GM19239 (cell line): ENCODE measurements at regions not wholly inside any gene's neighbourhood (a gene's known extent, or its start where the extent isn't known, plus 50 kb on each side); places are given as distances from the start of the nearest gene placed in this dataset.

Experiments
- DNase-seq: peaks from one replicate; pipeline ENCODE4 v3.0.0; 2011; ENCODE audit warnings: low spot score; ENCODE audit not compliant: insufficient read length
- FAIRE-seq: peaks from 2 replicates; lab custom pipeline; 2011; peaks lifted over from hg19 to GRCh38; lab: Jason Lieb, UNC

DNA sequence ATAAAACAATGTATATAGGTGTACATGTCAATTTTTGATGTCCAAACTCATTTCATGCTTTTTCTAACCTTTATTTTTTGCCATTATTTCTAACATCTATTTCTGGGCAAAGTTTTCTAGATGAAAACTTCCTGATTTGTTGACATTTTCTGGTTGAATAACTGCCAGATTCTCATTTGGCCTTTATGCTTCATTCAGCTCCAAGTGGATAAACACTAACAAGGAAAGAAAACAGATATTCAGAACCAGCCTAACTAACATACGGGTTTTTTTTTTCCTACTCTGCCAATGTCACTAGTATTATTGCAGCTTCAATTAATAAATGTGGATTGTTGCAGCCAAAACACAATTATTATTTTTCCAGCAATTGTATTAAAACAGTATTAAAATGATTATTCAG is 50.9 kb upstream of the RAP1GDS1 start:
- no peak for FAIRE-seq
- DNase-seq, result no peak

GRCh38 chr4:98209111-98209510 is 52.1 kb upstream of the RAP1GDS1 start:
- FAIRE-seq, result no peak

GRCh38 chr4:98204236-98204553 is 57.0 kb upstream of the RAP1GDS1 start:
- DNase-seq (no peak), FAIRE-seq (peak; percentile 71)

More at GRCh38 chr4:98209111-98209510, 52.1 kb upstream of the RAP1GDS1 start:
- no peak for DNase-seq

DNA sequence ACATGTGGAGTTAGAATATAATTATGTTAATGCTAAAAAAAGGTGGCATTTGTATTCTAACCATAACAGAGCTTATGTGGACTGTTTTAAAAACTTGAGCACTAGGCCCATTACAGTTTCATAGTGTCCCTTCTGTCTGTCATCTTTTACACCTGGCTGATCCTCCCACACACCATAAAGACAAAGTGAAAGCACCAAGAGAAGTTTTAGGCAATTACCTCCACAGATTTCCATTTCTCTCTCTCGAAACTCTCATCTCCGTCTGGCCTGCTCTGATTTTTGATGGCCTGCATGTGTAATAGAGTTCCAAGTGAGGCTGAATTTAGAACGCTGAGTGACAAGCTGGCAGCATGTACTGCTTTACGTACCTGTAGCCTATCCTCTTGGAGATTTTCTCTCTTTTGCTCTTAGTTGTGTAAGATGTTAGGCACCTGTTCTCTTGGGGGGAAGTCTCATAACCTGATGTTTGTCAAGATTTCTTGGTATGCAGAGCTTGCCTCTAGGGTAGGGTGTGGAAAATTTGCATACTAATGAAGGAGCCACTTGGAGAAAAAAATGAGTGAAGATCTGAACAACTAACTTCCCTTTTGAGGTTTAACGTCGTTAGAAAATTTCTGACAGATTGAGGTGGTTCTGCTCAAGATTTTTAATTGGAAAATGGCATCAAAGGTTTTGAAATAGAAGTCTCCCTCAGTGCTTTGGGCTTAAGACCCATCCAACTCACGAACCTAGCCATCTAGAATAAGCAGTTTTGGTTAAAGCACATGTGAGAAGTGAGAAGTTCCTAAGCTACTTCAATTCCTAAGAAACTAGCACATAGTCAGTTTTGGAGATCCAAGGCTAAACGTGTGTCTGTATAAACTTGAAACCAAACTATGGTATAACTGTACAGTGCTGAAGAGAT is 57.6 kb upstream of the RAP1GDS1 start:
- peak; percentile 96 for FAIRE-seq
- peak; percentile 32 for DNase-seq

GRCh38 chr4:98202907-98203306 is 58.3 kb upstream of the RAP1GDS1 start:
- FAIRE-seq (no peak), DNase-seq (no peak)

GRCh38 chr4:98199247-98199646 is 56.0 kb upstream of the STPG2 start:
- DNase-seq (no peak), FAIRE-seq (no peak)

DNA sequence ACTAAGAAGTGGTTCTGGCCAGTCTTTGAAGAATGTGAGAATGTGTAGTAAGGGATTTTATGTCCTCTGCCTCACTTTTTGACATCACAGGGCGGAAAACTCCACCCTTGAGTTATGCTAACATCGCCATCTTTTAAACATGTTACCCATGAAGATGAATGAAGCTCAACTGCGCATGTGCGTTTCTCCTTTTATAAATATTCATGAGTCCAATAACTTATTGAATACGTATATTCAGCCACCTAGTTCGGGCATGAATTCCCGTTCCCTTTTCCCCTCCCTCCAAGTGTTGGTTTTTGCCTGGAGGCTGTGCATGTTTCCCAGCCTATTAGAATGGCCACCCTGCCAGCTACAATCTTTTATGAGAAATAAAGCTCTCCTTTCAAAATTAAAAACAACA is 51.7 kb upstream of the STPG2 start:
- FAIRE-seq (no peak), DNase-seq (no peak)

DNA sequence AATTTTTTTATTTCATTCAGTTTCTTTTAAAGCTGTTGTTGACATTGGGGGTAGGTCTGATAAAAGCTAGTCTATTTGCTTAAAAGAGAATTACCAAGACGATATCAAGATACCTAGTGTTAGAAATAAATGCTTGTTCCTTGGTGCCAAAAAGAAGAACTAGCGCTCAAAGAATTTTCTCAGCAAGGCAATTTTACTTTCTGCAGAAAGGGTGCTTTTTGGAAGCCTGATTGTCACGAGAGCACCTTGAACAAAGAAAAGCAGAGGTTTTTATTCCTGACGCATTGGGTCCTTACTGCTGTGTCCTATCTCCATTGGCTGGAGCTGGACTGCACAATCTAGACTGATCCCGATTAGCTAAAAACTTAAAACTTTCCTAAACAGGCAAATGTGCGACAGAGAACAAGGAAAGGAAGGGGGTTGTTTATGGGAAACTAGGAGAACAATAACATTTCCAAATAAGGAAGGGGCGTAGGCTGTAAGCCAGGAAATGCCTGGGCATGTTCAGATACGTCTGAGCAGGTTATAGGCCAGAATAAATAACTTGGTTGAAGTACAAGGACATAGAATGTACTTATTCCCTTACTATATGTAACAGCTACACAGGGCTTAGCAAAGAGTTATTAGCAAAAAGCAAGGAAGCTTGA is 50.3 kb upstream of the STPG2 start:
- no peak for DNase-seq
- no peak for FAIRE-seq
